ENCODE measurements at regions not wholly inside any gene's neighbourhood (a gene's known extent, or its start where the extent isn't known, plus 50 kb on each side); places are given as distances from the start of the nearest gene placed in this dataset.

DNA sequence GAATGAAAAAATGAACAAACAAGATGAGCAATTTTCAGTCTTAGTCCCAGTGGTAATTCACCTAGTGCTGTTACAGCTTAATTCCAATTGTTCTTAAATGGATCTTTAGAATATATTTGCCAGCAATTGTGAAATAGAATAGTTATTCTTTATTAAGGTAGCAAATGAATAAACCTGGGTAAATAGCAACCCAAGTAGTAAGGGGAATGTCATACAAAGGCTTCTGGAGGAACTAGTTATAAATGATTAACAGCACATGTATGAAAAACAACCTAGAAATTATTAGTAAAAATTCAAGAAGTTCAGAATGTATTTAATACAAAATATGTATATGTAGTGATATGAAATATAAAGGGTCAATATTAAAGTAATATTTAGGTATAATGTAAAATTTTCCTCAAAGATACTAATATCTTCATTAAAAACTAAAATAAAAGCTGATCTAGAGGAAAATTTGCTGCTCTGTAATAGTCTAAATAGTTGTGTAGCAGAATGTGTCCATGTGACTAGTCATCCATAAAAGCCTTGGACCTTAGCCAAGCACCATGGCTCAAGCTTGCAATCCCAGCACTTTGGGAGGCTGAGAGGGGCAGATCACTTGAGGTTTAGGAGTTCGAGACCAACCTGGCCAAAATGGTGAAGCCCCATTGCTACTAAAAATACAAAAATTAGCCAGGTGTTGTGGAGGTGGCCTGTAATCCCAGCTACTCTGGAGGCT is 535.9 kb upstream of the ATXN8OS start:
- DNase-seq (ENCODE audit: low spot score), result no peak

DNA sequence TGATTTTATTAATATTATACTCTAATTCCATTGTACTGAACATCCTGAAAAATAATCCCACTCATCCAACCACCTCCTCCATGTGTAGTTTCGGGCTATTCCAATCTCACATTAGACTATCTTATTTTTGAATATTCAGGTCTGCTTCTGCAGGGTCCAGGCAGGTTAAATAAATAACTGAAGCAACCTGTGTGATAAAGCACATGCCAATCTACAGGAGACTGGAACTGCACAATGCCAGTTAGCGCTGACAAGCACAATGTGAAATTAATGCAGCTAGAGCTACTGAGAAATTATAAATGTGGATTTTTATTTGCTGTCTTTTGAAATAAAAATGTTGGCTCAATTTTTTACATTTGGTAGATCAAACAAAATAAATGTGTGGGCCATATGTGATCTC is 540.1 kb upstream of the ATXN8OS start:
- no peak for DNase-seq (ENCODE audit: low spot score)

DNA sequence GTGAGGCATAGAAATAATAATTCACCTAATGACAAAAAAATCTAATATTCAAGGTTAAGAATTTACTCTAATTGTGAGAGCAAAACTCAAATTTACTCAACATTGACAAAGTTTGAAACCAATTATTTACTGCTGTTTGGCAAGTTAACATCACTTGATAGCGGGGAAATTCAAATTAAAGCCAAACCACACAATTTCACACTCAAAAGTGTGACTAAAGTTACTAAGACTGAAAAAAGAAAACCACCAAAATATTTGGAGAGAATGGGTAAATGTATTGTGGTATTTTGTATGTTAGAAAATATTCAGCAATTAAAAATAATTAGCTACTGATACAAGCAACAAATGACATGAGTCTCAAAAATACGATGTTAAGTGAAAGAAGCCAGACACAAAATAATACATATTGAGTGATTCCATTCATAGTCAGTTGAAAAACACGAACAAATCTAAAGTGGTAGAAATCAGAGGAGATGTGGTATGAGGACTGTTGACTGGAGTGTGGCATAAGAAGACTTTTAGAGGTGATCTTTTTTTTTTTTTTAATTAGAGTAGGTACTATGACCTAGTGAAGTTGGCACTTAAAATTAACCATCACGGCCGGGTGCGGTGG is 541.4 kb upstream of the ATXN8OS start:
- no peak for DNase-seq (ENCODE audit: low spot score)

DNA sequence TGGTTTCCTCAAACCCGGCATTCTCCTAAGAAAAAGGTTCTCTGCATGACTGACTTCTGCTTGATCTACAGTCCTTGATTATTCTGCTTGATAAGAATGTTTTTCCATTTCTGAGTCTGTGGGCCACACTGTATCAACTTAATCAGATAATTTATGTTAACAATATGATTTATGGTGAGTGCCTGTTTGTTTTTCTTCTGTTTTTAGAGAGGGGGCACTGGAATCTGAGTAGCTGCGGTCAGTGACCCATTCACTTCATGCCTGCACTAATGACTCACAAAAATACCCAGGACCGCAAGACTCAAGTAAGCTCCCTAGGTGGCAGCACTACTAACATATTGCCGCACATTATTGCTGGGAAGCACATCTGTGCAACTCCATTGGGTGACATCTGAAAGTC is 542.3 kb upstream of the ATXN8OS start:
- no peak for DNase-seq (ENCODE audit: low spot score)

DNA sequence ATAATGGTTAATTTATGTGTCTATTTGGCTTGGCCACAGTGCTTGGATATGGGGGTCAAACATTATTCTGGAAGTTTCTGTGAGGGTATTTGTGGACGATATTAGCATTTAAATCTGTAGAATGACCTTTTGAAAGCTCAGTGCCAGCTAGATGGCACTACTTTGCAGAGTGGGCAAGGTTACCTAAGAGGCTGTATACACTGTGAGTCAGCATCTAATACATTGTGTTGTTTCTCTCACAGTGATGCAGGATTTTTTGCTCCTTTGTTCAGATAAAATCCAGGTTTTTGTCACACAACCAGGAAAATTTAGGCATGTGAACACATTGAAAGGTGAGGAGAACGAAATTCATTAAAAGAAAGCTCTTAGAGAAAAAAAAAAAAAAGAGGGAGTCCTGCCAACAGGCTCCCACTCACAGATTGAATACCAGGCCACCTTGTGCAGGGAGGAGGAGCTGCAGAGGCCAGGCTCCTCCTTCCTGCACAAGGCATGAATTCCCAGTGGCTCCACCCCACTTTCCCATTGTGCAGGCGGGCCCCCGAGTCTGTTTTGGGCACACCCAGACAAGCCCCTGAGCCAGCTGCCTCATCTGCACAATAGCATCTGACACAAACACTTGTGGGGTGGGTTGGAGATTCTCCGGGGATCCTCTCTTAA is 551.0 kb upstream of the ATXN8OS start:
- no peak for DNase-seq (ENCODE audit: low spot score)

DNA sequence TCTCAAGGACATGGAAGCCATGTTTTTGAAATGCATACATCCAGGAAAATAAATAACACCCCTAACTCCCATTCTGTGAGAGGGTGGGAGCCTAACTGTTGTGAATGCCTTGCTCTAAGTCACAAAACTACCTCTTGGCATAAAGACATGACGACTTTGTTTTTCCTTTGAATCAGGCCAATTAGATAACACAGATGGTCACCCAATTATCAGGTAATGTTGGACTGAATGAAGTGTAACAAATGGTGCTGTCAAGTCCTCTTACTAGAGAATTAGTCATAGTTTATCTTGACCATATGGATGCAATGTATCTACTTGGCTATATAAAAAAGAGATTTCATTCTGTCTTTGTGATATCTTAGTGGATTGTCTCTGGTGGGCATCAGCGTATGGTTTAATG is 553.6 kb upstream of the ATXN8OS start:
- DNase-seq (ENCODE audit: low spot score), result no peak

DNA sequence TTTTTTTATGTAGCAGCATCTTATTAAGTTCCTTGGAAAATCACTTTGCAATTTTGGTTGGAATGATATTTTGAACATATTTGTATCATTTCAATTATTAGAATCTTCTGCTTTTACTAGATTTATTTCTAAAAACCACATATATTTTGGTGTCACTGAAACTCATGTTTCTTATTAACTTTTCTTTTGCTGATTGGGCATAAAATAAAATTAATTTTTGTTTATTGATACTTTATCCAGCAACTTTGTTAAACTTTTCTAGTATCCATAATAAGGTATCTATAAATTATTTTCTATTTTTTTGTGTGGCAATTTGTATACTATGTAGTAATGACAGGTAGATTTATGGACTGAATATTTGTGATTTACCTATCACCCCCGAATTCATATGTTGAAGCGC is 556.4 kb upstream of the ATXN8OS start:
- DNase-seq (ENCODE audit: low spot score), result no peak

DNA sequence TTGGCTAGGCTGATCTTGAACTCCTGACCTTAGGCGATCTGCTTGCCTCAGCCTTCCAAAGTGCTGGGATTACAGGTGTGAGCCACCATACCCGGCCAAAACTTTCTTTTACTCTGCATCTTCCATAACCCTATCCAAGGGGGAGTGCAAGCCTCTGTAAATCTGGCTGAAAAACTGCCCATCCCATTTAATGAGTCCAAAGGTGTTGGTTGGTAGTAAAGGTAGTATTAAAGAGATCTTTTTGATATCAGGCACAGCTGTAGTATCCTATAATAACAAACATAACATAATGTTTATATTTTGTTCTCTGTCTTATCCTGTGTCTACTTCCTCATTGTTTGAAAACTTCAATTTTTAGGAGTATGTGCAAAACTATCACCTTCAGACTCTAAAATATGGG is 559.8 kb upstream of the ATXN8OS start:
- DNase-seq (ENCODE audit: low spot score), result no peak

DNA sequence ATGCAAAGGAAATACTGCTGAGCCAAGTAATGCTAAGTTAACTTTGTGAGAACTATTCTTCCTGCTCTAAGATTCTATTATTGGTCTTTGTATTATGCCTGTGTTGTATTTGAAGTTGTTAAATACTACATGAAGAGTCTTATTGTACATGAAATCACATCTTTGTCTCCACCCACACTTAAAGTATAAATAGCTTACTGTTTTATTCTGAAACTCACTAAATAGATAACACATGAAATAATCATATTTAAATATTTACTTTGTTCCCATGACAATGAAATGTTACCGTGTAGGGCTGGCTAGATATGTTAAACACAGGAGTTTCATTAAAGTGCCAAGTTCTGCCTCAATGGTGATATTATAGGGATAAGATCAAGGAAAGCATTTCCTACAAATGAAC is 562.1 kb upstream of the ATXN8OS start:
- DNase-seq (ENCODE audit: low spot score), result no peak

DNA sequence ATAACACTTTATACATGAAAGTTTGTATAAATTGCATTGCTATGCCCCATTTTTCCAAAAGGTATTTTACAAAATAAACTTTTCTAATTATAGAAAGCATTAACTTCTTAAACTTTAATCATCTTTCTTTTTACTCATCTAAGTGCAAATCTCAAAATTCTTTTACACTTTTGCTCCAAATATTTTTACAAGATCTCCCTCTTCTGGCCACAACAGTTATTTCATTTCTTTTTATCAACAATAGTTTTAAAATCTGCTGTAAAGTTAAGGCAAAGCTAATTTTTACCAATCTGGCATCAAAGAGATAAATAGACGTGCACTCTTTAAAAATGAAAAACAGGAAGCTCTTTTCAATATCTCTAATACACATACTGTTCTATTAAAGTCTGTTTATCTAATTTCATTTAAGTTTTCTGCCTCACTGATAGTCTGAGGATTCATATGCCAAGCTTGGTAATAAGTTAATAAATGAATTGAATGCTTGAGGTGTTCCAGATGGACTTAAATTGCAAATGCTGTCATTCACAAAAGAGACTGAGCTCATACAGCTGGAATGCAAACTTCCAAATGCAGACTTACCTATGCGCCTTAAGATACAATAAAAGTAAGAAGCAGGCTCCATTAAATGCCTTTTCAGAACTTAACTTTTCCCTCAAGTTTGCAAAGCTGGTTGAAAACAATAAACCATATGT is 583.0 kb upstream of the ATXN8OS start:
- DNase-seq (ENCODE audit: low spot score), result no peak

DNA sequence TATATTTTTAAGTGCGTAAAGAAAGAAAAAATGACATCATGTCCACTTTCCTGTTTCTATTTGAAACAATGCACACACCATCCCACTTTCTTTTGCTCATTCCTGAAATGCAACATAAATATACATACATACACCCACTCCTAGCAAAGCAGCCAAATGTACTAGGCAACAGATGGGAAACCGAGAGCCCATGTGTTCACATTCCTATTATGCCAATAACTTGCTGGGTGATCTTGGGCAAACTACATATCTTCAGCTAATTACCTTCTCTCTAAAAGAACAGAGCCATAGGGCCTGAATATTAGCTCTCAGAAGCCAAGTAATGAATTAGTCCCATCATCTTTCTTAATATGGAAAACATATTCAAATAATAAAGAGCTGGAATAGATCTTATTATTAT is 610.6 kb upstream of the ATXN8OS start:
- DNase-seq (ENCODE audit: low spot score), result no peak

DNA sequence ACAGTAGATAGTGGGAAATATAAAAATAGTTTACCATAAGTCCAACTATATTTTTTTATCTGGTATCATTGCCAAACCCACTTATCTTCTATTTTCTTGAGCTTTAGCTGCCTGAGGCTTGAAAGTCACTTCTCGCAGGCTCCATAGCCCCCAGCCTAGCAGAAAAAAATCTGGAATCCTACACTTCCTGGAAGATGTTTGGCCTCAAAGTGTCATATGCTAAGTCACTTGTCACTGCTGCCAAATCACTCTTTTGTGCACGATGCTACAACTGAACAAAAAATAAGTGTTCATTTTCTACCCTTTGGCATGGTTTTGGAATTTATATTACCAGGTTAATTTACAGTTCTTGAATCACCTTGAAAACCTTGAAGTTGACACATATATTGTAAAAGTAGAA is 612.5 kb upstream of the ATXN8OS start:
- DNase-seq (ENCODE audit: low spot score), result no peak

DNA sequence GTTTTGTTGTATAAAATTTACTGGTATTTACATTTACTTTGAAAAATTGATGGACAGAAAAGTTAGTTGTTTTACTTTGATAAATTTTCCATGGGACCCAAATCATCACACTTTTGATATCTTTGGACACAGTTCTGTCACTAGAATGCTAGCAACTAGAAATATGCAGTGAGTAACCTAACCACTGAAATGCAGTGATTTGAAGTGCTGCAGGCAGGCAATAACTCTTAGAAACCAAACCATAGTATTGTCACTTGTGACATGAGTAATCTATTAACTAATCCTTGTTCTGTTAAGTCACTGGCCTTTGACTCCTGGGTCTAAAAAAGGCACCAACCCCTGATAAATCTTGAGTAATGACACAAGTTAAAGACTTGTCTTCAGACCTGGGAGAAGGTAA is 620.0 kb upstream of the ATXN8OS start:
- no peak for DNase-seq (ENCODE audit: low spot score)

DNA sequence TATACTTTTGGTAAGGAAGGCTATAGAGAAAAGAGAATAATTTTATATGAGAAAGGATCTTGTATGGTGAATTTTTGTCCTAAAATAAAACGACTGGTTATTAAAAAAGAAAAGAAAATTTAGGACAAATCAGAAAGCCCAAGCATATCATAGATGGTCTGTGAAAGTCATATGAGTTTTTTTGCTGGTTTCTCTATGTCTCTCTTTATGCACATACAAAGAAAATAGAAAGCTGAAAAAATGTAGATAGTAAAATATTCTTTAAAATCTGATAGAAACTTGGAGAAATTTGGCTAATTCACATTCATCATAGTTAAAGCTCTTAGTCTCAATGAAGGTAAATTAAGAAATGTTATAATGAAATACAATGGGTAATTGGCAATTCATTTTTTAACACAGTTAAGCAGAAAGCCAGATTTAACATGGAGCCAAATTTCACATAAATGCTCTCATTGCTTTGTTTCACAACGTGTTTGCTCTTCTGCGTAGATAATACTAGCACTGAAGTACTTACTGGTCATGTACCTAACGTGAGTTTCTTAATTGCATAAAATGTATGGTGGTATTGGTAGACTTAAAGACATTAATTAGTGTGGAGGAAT is 621.5 kb upstream of the ATXN8OS start:
- no peak for DNase-seq (ENCODE audit: low spot score)

DNA sequence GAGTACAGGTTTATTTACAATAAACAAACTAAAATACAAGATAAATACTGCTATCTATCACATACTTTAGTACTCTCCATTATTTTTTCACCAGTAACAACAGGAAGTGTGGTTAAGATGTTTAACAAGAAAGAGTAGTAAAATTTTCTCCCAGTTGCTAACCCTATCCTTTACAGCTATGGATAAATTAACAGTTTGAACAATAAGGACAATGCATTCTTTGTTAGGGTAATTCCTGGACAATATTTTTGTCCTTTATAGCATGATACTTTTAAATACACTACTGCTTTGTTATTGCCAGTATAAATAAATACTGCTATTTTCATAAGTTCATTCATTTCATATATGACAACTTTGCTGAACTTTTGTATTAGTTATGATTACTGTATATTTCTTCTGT is 630.2 kb upstream of the ATXN8OS start:
- no peak for DNase-seq (ENCODE audit: low spot score)

DNA sequence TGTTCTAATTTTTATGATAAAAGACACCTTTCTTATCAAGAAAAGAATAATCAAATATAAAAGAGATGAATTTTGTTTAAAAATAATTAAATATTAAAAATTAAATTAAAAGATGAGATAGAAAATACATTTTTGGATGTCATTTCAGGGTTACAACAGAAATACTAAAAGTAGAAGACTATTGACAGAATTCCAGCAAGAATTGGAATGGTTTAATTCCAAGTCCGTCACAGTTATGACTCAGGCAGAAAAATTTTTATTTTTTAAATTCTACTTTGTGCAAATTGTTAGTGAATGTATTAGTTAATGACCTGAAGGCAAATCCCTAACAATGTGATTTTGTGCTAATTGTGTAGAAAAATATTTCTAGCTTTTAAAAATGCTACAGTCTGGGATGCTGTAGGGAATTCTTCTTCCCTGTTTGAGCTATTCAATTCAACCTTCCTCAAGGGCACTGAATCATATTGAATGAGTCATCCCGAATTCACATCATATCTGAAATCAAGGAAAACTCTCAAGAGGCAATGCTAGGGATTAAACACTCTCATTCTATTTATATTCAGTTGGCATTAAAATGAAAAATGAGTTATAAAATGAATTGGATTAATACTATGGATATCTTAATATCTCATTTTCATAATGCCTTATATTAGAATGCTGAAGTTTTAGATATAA is 633.5 kb upstream of the ATXN8OS start:
- DNase-seq (ENCODE audit: low spot score), result no peak

DNA sequence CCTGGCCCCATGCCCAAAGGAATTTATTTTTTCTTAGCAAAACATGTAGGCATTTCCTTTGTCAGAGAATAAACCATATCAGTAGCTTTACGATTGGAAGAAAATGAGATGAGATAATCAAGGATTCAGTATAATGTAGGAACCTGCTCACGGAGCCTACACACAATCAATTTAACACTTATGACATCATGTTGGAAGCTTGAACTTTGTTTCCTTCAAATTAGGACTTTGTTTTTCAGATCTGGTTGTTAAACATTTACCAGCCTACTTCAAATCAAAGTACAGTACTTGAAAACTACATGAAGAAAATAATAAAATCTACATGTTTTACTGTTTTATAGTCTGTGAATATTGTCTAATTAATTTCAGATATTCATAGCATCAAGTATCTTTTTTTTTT is 639.0 kb upstream of the ATXN8OS start:
- DNase-seq (ENCODE audit: low spot score), result no peak

DNA sequence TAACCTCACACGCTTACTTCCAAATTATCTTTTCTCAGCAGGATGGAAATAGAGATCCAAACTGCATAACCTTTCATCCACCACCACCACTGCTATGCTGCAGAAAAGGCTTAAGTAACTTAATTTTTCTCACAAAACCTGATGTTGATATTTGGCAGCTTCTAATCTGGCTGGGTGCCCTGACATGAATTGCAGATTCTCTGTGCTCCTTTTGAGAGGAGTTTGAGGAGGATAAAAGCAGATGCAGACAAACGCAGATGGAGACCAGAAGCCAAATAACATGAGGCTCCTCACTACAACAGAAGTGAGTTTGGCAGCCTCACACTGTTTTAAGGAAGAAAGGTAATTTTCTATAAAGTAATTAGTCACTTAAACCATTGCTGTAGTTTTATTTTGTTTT is 646.2 kb upstream of the ATXN8OS start:
- no peak for DNase-seq (ENCODE audit: low spot score)

DNA sequence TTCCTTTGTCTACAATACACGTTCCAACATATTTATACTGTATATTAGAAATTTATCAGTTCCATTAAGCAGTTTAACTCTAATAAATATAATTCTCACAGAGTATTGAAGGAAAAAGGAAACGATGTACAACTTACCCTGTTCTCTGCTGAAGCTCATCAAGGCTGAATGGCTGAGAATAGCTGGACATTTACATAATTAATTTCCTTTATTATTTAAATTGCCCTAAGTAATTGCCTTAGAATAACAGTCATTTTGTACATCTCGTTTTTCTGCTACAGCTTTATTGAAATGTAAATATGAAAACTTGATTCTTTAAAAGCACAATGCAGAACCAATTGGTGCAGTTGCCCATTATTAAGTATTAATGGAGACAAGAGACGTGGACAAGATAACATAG is 648.3 kb upstream of the ATXN8OS start:
- DNase-seq (ENCODE audit: low spot score), result no peak

DNA sequence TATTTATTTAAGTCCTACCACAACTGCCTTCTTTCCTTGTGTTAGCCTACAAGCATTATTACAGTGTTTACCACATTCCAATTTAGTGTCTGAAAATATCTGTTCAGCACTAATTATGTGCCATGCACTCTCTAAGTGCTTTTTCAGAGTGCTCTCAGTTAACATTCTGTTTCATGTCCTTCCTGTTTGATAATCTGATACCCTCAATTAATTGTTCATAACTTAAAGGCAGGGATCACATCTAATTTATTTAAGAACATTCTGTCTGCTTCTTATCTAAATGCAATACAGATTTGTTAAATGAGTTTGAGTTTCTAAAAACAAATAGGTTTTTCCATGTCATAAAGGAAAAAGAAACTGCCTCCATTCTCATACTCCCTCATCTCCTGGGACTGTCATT is 649.6 kb upstream of the ATXN8OS start:
- no peak for DNase-seq (ENCODE audit: low spot score)

DNA sequence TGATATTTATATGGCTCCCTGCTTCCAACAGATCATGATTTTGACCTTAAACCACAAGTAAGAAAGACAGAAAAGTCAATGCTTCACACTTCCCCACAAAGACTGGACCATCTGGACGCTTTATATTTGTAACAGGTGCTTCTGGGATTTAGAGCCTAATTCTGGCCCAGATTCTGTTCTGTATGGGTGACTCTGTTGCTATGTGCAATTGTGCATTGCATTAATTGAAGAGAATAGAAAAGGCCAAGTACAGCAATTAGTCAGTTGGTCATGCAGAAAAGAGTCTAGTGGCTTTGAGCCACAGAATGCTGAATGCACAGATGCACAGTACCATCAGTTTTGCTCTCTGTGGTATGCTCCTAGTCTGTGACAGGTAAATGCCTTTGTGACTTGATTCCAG is 657.4 kb upstream of the ATXN8OS start:
- no peak for DNase-seq (ENCODE audit: low spot score)

DNA sequence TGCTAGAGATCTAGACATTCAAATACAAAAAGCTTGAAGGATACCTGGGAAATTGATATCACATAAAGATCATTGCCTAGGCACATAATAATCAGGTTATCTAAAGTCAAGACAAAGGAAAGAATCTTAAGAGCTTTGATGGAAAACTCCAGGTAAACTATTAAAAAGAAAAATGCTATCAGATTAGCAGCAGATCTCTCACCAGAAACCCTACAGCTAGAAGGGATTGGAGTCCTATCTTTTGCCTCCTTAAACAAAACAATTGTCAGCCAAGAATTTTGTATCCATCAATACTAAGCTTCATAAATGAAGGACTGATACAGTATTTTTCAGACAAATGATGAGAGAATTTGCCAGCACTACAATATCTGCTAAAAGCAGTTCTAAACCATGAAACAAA is 682.4 kb upstream of the ATXN8OS start:
- DNase-seq (ENCODE audit: low spot score), result no peak
